ENCODE measurements at regions not wholly inside any gene's neighbourhood (a gene's known extent, or its start where the extent isn't known, plus 50 kb on each side); places are given as distances from the start of the nearest gene placed in this dataset.

DNA sequence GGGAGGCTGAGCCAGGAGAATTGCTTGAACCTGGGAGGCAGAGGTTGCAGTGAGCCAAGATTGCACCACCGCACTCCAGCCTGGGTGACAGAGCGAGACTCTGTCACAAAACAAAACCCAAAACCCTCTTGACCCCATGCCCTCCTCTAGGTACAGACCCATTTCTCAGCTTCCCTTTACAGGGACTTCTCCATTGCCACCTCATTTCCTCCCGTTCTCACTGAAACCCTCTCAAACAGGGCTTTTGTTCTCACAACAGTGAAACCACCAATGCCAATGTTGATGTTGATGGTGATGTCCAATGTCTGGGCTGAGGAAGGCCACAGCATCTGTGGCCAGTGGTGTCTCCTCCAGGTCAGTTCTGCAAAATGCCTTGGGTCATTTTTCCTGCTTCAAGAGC is 69.0 kb upstream of the ZCCHC2 start:
- no peak for DNase-seq
- no peak overlapping the region for H3K4me3 ChIP-seq
- 100% methylated on average over 1 of the region's 3 CpGs for WGBS (ENCODE audit: insufficient coverage, low coverage, low lambda C conversion rate, missing lambda C conversion rate)
- no peaks in the 10 kb centered on the region for H3K27me3 ChIP-seq
- intact Hi-C loops (cut with DNase I) = loop anchor here in 1 of 2 donors (10.0 kb wide), 1 partner anchor 51 kb away; no protein-coding TSS in a partner anchor
- no peak for ATAC-seq
- peaks cover 0 to 59% (median 17%) of the 10 kb centered on the region in 4 donors for H3K4me1 ChIP-seq
- H3K27ac ChIP-seq = peak overlapping the region in 1 of 3 donors; percentile 65
- no peaks in the 10 kb centered on the region for H3K36me3 ChIP-seq
- H3K9me3 ChIP-seq = no peaks in the 10 kb centered on the region
- TF ChIP-seq POLR2A (IDR thresholded peaks at IDR 0.05) (no peak), CTCF (IDR thresholded peaks at IDR 0.05) (no peak)

- 85% methylated on average over 5 of the region's 5 CpGs for WGBS (ENCODE audit: insufficient coverage, low coverage, low lambda C conversion rate, missing lambda C conversion rate)
- Histone ChIP-seq H3K27ac (no peak overlapping the region), H3K4me1 (peaks cover 0 to 62% (median 17%) of the 10 kb centered on the region in 4 donors), H3K36me3 (no peaks in the 10 kb centered on the region), H3K27me3 (no peaks in the 10 kb centered on the region), H3K9me3 (no peaks in the 10 kb centered on the region), H3K4me3 (no peak overlapping the region)
- ATAC-seq (no peak), DNase-seq (no peak)
- intact Hi-C loops (cut with DNase I) = loop anchor here in 1 of 2 donors (10.0 kb wide), 1 partner anchor 50 kb away; no protein-coding TSS in a partner anchor
- TF ChIP-seq POLR2A (IDR thresholded peaks at IDR 0.05) (no peak), CTCF (IDR thresholded peaks at IDR 0.05) (no peak)
These were observed 68.3 kb upstream of the ZCCHC2 start for GRCh38 chr18:62454527-62454926.

GRCh38 chr18:62455222-62455621 is 67.6 kb upstream of the ZCCHC2 start:
- DNase-seq (no peak), ATAC-seq (no peak)
- no peak for TF ChIP-seq POLR2A (IDR thresholded peaks at IDR 0.05)
- TF ChIP-seq CTCF (IDR thresholded peaks at IDR 0.05) = no peak
- H3K36me3 ChIP-seq = no peaks in the 10 kb centered on the region
- H3K4me1 ChIP-seq = peaks cover 0 to 60% (median 14%) of the 10 kb centered on the region in 4 donors
- H3K9me3 ChIP-seq = no peaks in the 10 kb centered on the region
- WGBS (ENCODE audit: insufficient coverage, low coverage, low lambda C conversion rate, missing lambda C conversion rate) = 17% methylated on average over 4 of the region's 5 CpGs
- H3K27me3 ChIP-seq = no peaks in the 10 kb centered on the region
- intact Hi-C loops (cut with DNase I) = loop anchor here in 1 of 2 donors (10.0 kb wide), 1 partner anchor 50 kb away; no protein-coding TSS in a partner anchor
- H3K27ac ChIP-seq = no peak overlapping the region
- H3K4me3 ChIP-seq = no peak overlapping the region

GRCh38 chr18:62457877-62458276 is 64.9 kb upstream of the ZCCHC2 start:
- intact Hi-C loops (cut with DNase I) = loop anchor here in 1 of 2 donors (10.0 kb wide), 1 partner anchor 47 kb away; no protein-coding TSS in a partner anchor
- Histone ChIP-seq H3K4me3 (no peak overlapping the region), H3K4me1 (peaks cover 0 to 54% (median 10%) of the 10 kb centered on the region in 4 donors), H3K9me3 (no peaks in the 10 kb centered on the region), H3K27me3 (no peaks in the 10 kb centered on the region), H3K27ac (no peak overlapping the region), H3K36me3 (no peaks in the 10 kb centered on the region)
- DNase-seq = no peak
- no peak for ATAC-seq
- TF ChIP-seq POLR2A (IDR thresholded peaks at IDR 0.05) = no peak
- TF ChIP-seq CTCF (IDR thresholded peaks at IDR 0.05) = no peak
- WGBS (ENCODE audit: insufficient coverage, low coverage, low lambda C conversion rate, missing lambda C conversion rate) = 92% methylated on average over 1 of the region's 3 CpGs
